ENCODE measurements at regions not wholly inside any gene's neighbourhood (a gene's known extent, or its start where the extent isn't known, plus 50 kb on each side); places are given as distances from the start of the nearest gene placed in this dataset.

GRCh38 chr1:56380531-56380930 is 198.8 kb downstream of the PLPP3 start:
- TF ChIP-seq, protein P1, sequence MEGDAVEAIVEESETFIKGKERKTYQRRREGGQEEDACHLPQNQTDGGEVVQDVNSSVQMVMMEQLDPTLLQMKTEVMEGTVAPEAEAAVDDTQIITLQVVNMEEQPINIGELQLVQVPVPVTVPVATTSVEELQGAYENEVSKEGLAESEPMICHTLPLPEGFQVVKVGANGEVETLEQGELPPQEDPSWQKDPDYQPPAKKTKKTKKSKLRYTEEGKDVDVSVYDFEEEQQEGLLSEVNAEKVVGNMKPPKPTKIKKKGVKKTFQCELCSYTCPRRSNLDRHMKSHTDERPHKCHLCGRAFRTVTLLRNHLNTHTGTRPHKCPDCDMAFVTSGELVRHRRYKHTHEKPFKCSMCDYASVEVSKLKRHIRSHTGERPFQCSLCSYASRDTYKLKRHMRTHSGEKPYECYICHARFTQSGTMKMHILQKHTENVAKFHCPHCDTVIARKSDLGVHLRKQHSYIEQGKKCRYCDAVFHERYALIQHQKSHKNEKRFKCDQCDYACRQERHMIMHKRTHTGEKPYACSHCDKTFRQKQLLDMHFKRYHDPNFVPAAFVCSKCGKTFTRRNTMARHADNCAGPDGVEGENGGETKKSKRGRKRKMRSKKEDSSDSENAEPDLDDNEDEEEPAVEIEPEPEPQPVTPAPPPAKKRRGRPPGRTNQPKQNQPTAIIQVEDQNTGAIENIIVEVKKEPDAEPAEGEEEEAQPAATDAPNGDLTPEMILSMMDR (conservative IDR thresholded peaks at IDR 0.05 in 1 of 2, IDR thresholded peaks at IDR 0.05 in 1 of 2; ENCODE audit: low read depth in 1 of 2, low read length in 2 of 2): no peak
- TF ChIP-seq EZH2 (IDR thresholded peaks at IDR 0.05; ENCODE audit: low read length, missing control alignments): no peak
